Hematopoietic multipotent progenitor cell treated with erythropoietin and hydrocortisone succinate and interleukin-3 and kit ligand, for 4 days (in vitro differentiated cells): ENCODE measurements at regions not wholly inside any gene's neighbourhood (a gene's known extent, or its start where the extent isn't known, plus 50 kb on each side); places are given as distances from the start of the nearest gene placed in this dataset.
"Not testable (repeated sequence)": the region's sequence is repeated elsewhere in the genome, so short reads cannot be mapped to it uniquely, and the experiment has no call there.

Source experiments
- DNase-seq: peaks from one replicate; pipeline ENCODE4 v3.0.0-alpha.2; 2015

DNA sequence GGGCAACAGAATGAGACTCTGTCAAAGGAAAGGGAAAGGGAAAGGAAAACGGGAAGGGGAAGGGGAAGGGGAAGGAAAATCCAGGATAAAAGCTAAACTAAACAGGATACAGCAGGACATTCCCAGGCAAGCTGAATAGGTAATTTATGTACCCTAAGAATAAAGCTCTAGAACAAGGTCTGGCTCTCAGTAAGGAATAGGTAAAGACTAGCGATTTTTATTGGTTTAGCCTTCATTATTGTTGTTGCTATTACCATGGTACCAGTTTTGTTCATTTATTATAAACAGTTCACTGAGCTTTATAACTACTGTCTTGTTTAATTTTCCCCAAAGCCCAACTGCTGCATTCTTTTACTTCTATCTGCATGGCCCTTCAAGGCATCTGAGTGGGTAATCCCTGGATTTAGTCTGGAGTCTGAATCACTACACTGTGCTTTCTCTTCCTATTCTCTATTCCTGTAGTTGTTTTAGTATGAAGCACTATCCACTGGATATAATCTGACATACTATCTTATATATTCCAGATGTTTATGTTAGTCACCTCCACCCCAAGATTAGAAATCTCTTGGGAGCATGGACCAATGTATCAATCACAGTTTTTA is 127.1 kb upstream of the TANK start:
- DNase-seq: no peak

DNA sequence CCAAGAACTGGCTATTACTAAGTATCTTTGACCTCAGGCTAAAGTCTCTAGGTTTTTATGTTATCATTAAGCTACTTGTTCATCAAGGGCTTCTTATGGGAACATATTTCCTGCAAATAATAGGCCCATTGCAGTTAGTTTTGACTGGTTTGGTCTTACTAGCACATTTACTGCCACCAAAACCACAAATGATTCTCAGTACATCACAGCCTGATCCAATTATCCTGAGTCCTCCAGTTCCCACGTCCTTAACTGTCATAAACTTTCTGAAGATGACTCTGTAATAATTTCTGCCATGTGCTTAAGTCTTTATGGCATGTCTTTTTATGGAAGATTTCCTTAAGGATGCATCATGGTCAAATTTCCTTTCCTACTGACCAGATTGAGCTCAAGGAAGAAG is 123.3 kb upstream of the TANK start:
- no peak for DNase-seq

GRCh38 chr2:161039071-161039470 is 121.2 kb upstream of the TANK start:
- no peak for DNase-seq

- DNase-seq: no peak
These were observed 118.9 kb upstream of the TANK start for GRCh38 chr2:161041356-161041755.

DNA sequence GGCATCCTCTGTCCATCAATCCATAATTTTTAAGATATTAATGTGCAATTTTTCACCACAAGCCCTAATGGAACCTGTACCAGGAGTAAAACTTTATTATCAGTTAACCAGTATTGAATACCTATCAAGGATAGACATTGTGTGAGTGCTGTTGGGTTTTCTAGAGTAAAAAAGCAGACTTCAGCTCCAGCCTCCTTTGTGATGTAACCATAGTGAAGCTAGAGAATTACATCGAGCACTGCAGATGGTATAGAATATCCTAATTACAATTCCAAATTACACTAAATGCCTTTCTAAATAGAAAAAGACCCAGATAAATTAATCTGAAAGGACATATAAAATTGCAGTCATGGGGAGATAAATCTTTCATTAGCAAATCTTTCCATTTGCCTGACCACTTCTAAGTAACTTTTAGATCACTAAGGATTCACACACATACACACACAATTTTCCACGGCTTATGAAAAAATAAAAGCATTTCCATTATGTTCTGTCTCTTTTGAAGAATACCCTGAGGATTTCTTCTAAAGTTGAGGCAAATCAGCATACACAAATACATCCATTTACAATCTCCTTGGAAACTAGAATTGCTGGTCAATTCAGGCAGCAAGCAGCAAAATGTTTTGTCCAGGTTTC is 117.1 kb upstream of the TANK start:
- no peak for DNase-seq

DNA sequence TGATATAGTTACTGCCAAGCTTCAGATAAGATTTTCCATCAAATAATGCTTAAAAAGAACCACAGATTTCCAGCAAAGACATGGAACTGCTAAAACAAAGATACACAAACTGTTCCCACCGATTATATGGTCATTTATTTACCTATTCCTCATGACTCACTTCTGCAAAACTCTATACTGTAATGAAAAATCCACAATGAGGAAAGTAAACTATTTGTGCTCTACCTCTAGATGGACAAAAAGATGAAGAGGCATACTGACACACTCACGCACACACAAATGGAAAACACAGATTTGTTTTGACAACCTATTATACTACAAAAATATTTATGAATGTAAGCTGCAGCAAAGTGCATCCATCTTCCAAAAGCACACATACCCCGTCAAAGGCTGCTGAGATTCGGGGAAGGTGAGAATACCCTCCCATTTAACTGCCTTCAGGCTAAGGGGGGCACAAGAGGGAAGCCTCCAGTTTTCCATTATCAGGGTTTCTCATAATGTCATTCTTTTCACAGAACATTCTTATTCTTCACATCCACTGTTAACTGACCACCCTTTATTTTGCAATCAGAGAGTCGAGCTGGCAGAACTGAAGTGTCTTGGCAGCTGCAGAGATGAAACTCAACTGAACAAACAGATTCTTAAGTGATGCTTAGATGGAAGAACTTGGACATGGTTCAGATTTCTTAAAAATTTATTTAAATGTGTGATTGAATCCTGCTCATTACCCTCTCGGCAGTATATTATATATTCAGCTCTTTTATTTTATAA is 115.9 kb upstream of the TANK start:
- no peak for DNase-seq

GRCh38 chr2:161044921-161045320 is 115.3 kb upstream of the TANK start:
- no peak for DNase-seq

- DNase-seq: no peak
These were observed 114.5 kb upstream of the TANK start for GRCh38 chr2:161045726-161046125.

DNA sequence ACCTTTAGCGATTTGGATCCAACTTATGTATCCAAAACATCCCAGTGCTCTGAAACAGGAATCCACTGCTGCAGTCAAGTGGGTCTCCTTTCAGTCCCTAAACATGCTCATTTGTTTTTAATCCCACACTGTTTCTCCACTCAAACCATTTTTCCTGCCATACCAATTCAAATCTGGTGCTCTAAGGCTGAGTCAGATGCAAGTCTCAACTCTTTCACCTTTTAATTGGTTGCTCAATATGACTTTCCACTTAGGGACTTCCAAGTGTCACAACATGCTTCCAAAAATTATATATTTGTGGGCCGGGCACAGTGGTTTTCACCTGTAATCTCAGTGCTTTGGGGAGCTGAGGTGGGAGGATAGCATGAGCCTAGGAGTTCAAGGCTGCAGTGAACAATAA is 113.4 kb upstream of the TANK start:
- no peak for DNase-seq

DNA sequence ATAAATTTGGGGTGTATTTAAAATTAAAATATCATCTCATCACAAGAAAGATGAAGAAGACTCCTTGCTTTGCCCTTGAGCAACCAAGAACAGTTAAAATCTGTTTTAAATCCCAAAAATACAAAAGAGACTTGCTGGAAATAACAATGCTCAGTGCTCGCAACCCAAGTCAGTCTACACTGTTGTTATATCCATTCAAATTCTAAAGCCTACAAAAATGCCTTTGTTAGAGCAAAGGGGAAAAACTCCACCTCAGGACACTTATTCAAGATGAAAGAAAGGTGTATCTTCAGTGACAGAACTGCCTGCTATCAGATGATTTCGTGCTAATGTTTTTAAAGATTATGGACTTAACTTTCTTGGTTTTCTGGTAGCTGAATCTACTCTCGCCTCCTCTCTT is 111.9 kb upstream of the TANK start:
- no peak for DNase-seq

- DNase-seq: no peak
These were observed 110.7 kb upstream of the TANK start for GRCh38 chr2:161049559-161049958.

DNA sequence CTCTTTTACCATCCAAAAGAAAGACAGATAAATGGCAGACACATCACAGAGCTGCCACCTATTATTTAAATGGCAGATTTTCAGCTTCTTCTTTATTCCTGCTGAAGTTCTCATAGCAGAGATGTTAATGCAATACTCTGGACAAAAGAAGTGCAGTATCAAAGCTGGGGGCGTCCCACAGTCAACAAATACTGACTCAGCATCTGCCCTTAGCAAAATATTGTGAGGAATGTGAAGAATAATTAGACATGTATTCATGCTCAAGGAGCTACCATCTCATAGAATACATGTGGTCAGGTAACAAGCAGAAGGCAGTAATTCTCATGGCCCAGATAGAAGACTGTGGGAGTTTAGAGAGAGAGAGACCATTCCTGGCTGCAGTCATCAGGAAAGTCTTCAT is 108.0 kb upstream of the TANK start:
- no peak for DNase-seq

DNA sequence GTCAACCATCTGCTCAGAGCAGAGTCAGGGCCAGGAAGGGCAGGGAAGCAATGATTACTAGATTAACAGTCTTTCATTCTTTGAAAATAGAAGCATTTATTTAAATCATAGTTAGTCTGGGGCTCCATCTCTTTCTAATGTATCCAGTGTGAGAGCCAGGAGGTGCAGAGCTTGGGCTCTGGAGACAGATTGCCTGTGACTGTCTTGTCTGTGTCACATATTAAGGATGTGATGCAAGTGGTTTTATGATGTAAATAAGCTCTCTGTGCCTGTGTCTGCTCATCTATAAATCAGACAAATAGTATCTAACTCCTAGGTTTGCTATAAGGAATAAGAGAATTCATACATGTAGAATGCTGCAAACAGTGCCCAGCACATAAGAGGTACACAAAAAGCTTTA is 104.9 kb upstream of the TANK start:
- no peak for DNase-seq

DNA sequence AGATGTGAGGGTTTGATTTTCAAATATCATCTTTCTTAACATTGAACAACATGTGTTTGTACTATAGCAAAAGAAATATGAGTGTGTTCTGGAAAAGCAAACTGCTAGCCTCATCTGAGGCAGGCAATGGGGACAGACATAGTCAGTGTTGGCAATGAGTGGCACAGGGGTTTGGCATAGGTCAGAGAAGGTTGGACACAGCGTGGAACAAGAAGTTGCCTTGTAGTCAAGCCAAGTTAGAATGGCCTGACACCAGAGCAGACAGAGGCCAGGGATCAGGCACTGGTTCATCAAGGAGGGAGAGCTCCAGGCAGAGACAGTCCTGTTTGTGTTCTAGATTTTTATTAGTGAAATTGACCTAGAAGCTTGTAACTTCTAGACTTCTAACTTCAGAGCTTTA is 100.8 kb upstream of the TANK start:
- no peak for DNase-seq

- DNase-seq: no peak
These were observed 98.4 kb upstream of the TANK start for GRCh38 chr2:161061786-161062185.

- peak; percentile 88 for DNase-seq
These were observed 96.9 kb upstream of the TANK start for GRCh38 chr2:161063157-161063945.

GRCh38 chr2:161063946-161064306 is 96.3 kb upstream of the TANK start:
- no peak for DNase-seq

DNA sequence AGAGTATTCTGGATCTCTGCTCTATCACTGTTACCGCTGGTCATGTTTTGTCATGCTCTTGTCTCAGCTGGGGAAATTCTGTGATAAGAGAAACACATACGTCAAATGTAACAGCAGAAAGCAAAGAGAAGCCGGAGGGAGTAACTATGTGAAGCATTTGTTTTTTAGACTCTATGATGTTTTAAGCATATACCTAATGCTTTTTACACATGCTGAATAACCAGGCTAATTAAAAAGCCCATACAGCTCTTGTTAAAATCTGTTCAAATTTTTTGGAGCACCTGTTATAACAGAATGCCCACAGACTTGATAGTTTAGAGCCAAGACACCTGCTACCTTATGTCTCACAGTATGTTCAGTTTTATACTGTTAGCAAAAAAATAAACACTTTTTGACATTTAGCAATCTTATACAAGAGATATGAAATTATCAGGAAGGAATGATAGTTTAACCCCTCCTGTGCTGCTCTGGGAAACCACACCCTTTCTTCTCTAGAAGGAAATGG is 92.3 kb upstream of the TANK start:
- DNase-seq: no peak

DNA sequence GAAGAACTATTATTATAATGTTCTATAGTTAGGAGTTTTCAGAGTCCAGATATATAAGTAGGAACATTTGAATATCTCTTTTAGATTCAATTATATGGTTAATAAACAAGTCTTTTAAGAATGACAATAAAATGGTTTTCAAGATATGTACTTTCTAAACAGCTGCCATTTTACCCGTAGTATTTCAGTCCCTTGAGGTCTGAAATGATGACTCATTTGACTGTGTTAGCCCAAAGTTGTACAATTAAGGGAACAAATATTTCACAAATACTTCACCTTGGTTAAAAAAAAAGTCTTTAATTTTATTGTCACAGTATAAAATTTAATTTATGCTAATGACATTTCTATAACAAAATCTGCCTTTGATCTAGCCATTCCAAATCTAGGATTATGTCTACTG is 91.6 kb upstream of the TANK start:
- no peak for DNase-seq

DNA sequence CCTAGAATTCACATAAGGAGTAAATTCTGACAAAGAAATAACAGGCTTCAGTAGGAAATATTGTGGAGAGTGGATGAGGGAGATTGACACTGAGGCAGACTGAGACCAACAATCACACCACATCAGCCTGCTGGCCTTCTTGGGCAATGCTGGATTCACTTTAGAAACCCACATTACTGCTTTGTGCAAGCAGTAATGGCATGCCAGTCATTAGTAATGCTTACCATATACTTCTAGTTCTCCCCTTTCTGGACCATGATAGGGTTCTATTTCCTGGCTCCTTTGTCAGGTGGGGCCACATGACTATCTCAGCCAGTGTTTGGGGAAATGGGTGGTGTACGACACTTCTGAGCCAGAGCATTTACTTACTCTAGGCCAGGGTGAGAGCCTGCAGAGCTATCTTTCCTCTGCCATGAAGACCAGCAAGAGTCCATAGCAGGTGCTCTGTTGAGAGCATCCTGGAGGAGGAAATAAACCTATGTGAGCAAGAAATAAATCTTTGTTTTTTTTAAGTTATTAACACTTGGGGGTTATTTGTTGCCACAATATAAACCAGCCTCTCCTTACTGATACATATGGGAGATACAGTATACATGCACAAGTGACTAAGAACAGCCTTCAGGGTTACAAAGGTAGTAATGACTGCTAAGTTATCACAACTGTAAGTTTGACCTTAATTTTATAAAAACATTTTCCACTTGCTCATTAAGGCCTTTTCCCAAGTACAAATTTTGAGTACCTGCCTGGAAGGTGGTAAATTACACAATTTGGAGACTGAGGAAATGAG is 89.3 kb upstream of the TANK start:
- DNase-seq: no peak

DNA sequence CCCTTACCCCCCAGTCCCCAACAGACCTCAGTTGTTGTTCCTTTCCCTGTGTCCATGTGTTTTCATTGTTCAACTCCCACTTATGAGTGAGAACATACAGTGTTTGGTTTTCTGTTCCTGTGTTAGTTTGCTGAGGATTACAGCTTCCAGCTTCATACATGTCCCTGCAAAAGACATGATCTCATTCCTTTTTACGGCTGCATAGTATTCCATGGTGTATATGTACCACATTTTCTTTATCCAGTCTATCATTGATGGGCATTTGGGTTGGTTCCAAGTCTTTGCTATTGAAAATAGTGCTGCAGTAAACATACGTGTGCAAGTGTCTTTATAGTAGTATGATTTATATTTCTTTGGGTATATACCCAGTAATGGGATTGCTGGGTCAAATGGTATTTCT is 87.8 kb upstream of the TANK start:
- DNase-seq: not testable (repeated sequence)

DNA sequence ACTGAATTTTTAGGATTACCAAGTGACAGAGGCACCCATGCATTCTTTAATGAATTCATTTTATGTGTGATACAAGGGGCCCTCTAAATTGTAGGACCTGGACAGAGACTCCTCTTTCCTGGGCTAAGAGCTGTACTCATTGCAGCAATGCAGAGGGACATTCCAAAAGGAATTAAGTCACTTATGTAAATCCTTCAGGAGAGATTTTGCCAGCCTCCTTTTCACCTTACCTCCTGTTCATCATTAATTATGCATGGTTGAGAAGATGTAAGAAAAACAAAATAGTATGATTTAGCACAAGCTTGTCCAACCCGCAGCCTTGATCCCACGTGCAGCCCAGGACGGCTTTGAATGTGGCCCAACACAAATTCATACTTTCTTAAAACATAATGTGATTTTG is 84.5 kb upstream of the TANK start:
- DNase-seq: no peak

DNA sequence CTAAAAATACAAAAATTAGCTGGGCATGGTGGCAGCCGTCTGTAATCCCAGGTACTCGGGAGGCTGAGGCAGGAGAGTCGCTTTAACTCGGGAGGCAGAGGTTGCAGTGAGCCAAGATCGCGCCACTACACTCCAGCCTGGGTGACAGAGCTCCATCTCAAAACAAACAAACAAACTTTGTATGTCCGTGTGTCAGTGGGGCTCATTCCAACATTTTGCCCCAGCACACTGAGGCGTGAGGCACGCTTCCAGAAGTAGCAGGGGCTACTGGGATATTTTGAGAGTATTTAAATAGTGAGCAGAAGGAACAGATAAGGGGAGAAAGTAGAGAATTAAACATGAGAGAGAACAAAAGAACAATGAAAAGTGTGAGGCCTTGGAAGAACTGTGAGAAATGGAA is 83.3 kb upstream of the TANK start:
- DNase-seq: no peak
